ENCODE measurements at regions not wholly inside any gene's neighbourhood (a gene's known extent, or its start where the extent isn't known, plus 50 kb on each side); places are given as distances from the start of the nearest gene placed in this dataset.

- no peaks in the 10 kb centered on the region for H3K36me3 ChIP-seq
- no peak for DNase-seq (ENCODE audit: low spot score in 2 of 2)
- TF ChIP-seq, protein P1, sequence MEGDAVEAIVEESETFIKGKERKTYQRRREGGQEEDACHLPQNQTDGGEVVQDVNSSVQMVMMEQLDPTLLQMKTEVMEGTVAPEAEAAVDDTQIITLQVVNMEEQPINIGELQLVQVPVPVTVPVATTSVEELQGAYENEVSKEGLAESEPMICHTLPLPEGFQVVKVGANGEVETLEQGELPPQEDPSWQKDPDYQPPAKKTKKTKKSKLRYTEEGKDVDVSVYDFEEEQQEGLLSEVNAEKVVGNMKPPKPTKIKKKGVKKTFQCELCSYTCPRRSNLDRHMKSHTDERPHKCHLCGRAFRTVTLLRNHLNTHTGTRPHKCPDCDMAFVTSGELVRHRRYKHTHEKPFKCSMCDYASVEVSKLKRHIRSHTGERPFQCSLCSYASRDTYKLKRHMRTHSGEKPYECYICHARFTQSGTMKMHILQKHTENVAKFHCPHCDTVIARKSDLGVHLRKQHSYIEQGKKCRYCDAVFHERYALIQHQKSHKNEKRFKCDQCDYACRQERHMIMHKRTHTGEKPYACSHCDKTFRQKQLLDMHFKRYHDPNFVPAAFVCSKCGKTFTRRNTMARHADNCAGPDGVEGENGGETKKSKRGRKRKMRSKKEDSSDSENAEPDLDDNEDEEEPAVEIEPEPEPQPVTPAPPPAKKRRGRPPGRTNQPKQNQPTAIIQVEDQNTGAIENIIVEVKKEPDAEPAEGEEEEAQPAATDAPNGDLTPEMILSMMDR (IDR thresholded peaks at IDR 0.05), result no peak
- TF ChIP-seq POLR2A (IDR thresholded peaks at IDR 0.05) (no peak), EP300 (IDR thresholded peaks at IDR 0.05) (no peak)
- 32 to 37% methylated on average over 10 of the region's 10 CpGs for WGBS, 2 donors
- no peaks in the 10 kb centered on the region for H3K9me3 ChIP-seq
- peaks cover 0 to 59% (median 5%) of the 10 kb centered on the region in 4 donors for H3K4me1 ChIP-seq
- H3K27me3 ChIP-seq, result peaks cover 0 to 3% of the 10 kb centered on the region in 2 donors
- peak overlapping the region; percentile 19 to 85 (median 71) for H3K27ac ChIP-seq
- H3K4me3 ChIP-seq, result peak overlapping the region; percentile 55 to 88 (median 74)
Measured at GRCh38 chr4:41361794-41362526, 105.2 kb downstream of the UCHL1 start.

- Histone ChIP-seq H3K27me3 (peaks cover 0 to 3% of the 10 kb centered on the region in 2 donors), H3K27ac (peak overlapping the region in 3 of 4 donors; percentile 13 to 85 (median 84)), H3K4me1 (peaks cover 0 to 59% (median 5%) of the 10 kb centered on the region in 4 donors), H3K4me3 (peak overlapping the region in 2 of 4 donors; percentile 4 to 88), H3K9me3 (no peaks in the 10 kb centered on the region), H3K36me3 (no peaks in the 10 kb centered on the region)
- no peak for TF ChIP-seq POLR2A (IDR thresholded peaks at IDR 0.05)
- no peak for TF ChIP-seq EP300 (IDR thresholded peaks at IDR 0.05)
- TF ChIP-seq, protein P1 (IDR thresholded peaks at IDR 0.05), result no peak
- no peak for DNase-seq (ENCODE audit: low spot score in 2 of 2)
- WGBS, 2 donors, result 51 to 53% methylated on average over 10 of the region's 10 CpGs
Measured at GRCh38 chr4:41362621-41363383, 106.1 kb downstream of the UCHL1 start.

DNA sequence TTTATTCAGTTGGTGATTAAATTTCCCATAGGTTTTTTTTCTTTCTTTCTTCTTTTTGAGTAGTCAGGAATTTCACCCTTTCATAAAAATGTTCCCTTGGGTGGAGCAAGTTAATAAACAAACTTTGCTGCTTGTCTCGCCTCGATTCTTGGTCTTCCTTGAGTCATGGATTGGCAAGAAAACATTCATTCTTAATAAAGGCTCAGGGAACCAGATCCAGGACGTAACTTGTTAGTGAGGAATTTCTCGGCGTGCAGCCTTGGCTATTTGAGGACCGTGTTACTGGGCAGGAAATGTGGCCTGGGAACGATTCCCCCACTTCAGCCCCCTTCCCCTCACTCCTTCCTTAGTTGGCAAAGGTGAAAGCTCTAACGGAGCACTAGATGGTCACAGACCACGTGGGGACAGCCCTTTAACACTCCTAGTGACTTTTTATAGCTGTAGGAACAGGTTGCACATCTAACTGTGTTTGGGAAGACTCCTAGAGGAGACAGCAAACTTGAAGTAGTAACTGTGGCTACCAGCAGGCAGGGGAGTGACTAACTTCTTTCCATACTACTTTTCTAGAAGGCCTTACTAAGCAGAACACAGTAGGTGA lies 106.8 kb downstream of the UCHL1 start:
- 13 to 22% methylated on average over 9 of the region's 9 CpGs for WGBS, 2 donors
- Histone ChIP-seq H3K4me1 (peaks cover 0 to 59% (median 5%) of the 10 kb centered on the region in 4 donors), H3K27ac (peak overlapping the region in 3 of 4 donors; percentile 13 to 85 (median 84)), H3K27me3 (peaks cover 0 to 3% of the 10 kb centered on the region in 2 donors), H3K4me3 (peak overlapping the region in 1 of 4 donors; percentile 4), H3K9me3 (no peaks in the 10 kb centered on the region), H3K36me3 (no peaks in the 10 kb centered on the region)
- DNase-seq (ENCODE audit: low spot score in 2 of 2), result no peak
- TF ChIP-seq EP300 (IDR thresholded peaks at IDR 0.05), result peak in 1 of 2 donors; percentile 50
- TF ChIP-seq, protein P1 (IDR thresholded peaks at IDR 0.05), result no peak

DNA sequence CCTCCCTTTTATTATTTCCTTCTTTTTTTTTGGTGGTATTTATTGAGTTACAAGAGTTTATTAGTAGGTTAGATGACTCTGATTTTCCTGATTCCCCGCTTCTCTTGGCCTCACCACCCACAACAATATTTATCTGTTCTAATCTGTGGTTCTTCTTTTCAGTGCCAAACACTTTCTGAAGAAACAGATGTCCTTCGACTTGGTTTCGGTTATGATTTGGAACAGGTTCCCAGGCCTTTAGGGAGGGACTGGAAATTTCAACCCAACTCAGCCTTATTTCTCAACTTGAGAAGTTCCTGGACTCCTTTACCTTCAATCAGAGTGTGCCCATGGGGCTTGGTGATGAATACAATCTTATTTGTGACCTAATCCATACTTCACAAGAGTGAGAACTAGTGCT lies 108.1 kb downstream of the UCHL1 start:
- 21 to 45% methylated on average over 3 of the region's 3 CpGs for WGBS, 2 donors
- H3K9me3 ChIP-seq, result no peaks in the 10 kb centered on the region
- TF ChIP-seq POLR2A (IDR thresholded peaks at IDR 0.05) (no peak), EP300 (IDR thresholded peaks at IDR 0.05) (peak in 1 of 2 donors; percentile 61)
- TF ChIP-seq, protein P1 (IDR thresholded peaks at IDR 0.05), result no peak
- H3K4me3 ChIP-seq, result no peak overlapping the region
- no peaks in the 10 kb centered on the region for H3K36me3 ChIP-seq
- peak in 1 of 2 donors; percentile 35 for DNase-seq (ENCODE audit: low spot score in 2 of 2)
- H3K27me3 ChIP-seq, result peaks cover 0 to 3% of the 10 kb centered on the region in 2 donors
- peak overlapping the region in 2 of 4 donors; percentile 36 to 85 for H3K27ac ChIP-seq
- H3K4me1 ChIP-seq, result peaks cover 0 to 58% (median 5%) of the 10 kb centered on the region in 4 donors
